Colonic mucosa (tissue), 4 donors: ENCODE measurements at regions not wholly inside any gene's neighbourhood (a gene's known extent, or its start where the extent isn't known, plus 50 kb on each side); places are given as distances from the start of the nearest gene placed in this dataset.

Experiments
- DNase-seq: peaks from one replicate; pipeline ENCODE4 v3.0.0-alpha.2; 2020
- H3K27ac ChIP-seq: fragments of 200-600 bp; one replicate; pipeline ENCODE4 v1.8.0; 2021
- H3K27me3 ChIP-seq: fragments of 200-600 bp; one replicate; pipeline ENCODE4 v1.8.0; 2021
- H3K36me3 ChIP-seq: fragments of 200-600 bp; one replicate; pipeline ENCODE4 v1.8.0; 2021
- H3K4me1 ChIP-seq: fragments of 200-600 bp; one replicate; pipeline ENCODE4 v1.8.0; 2021; ENCODE audit warnings: mild to moderate bottlenecking
- H3K4me3 ChIP-seq: fragments of 200-600 bp; one replicate; pipeline ENCODE4 v1.8.0; 2021
- H3K9ac ChIP-seq, 2 donors: one replicate each; pipeline ENCODE4 v1.7.0; 2013; ENCODE audit warnings: control low read depth in 2 of 2, low read depth in 2 of 2, low read length in 2 of 2
- H3K9me3 ChIP-seq: fragments of 200-600 bp; one replicate; pipeline ENCODE4 v1.8.0; 2021
- CTCF ChIP-seq: fragments of 200-600 bp; IDR thresholded peaks from one replicate; pipeline ENCODE4 v1.8.0; 2022; ENCODE audit warnings: antibody characterized with exemption, mild to moderate bottlenecking
- intact Hi-C: fragments of 100-400 bp; cut with DNase I; formaldehyde crosslinking; loops from one replicate; pipeline ENCODE4 v1.14.1; 2022
- donor health status: healthy.
- donor health status: DM: no; HTN: no; CAD: no.
- donor health status: DM: no; HTN: no; CAD: no.

GRCh38 chr22:49243965-49244364 is 583.7 kb downstream of the BRD1 start:
- Histone ChIP-seq H3K27ac (no peak overlapping the region), H3K9ac (no peak overlapping the region), H3K9me3 (no peaks in the 10 kb centered on the region), H3K4me3 (no peak overlapping the region), H3K36me3 (no peaks in the 10 kb centered on the region), H3K4me1 (no peaks in the 10 kb centered on the region), H3K27me3 (no peaks in the 10 kb centered on the region)
- no peak for DNase-seq
- intact Hi-C loops: no loop called here
- TF ChIP-seq CTCF: no peak

DNA sequence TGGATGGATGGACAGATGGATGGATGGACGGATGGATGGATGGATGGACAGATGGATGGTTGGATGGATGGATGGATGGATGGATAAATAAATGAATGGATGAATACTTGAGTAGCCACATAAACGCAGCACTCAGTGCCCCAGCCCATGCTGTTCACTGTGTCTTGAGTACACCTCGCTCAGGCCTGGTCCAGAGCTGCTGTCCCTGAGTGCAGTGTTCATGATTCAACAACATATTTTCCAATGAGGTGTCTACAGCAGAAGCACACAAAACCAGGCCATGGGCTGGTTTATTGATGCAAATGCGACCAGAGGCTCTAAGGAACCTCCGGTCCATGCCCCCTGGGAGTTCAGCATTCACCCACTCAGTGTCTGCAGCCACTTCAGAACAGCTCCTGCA is 584.3 kb downstream of the BRD1 start:
- no peaks in the 10 kb centered on the region for H3K27me3 ChIP-seq
- no peak for DNase-seq
- TF ChIP-seq CTCF: no peak
- H3K36me3 ChIP-seq: no peaks in the 10 kb centered on the region
- intact Hi-C loops: no loop called here
- no peak overlapping the region for H3K9ac ChIP-seq
- no peaks in the 10 kb centered on the region for H3K9me3 ChIP-seq
- H3K27ac ChIP-seq: no peak overlapping the region
- no peaks in the 10 kb centered on the region for H3K4me1 ChIP-seq
- H3K4me3 ChIP-seq: no peak overlapping the region

GRCh38 chr22:49242480-49242879 is 585.2 kb downstream of the BRD1 start:
- Histone ChIP-seq H3K4me1 (no peaks in the 10 kb centered on the region), H3K9ac (no peak overlapping the region), H3K4me3 (no peak overlapping the region), H3K9me3 (no peaks in the 10 kb centered on the region), H3K27me3 (no peaks in the 10 kb centered on the region), H3K36me3 (no peaks in the 10 kb centered on the region), H3K27ac (no peak overlapping the region)
- intact Hi-C loops: no loop called here
- DNase-seq: no peak
- no peak for TF ChIP-seq CTCF

DNA sequence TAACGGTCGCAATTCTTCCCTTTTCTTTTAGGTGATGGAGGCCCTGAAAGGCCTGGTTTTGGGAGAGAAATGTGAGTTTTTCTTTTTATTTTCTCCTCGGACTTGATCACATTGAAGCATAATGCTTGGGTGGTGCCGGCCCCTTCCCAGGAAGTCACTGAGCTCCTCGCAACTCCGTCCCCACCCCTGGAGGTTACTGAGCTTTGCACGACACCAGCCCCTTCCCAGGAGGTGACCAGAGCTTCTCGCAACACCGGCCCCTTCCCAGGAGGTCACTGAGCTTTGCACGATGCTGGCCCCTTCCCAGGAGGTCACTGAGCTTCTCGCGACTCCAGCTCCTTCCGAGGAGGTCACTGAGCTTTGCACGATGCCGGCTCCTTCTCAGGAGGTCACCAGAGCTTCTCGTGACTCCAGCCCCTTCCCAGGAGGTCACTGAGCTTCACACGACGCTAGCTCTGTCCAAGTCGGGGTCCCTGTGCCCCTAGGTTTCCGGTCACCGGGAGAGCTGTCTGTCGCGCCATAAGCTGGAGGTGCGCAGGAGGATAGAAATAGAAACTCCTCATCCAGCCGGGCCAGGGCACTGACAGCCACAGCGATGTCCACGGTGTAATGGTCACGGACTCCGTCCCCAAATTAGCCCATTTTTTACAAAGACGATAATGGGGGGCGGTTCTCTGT is 586.4 kb downstream of the BRD1 start:
- DNase-seq: no peak
- no peaks in the 10 kb centered on the region for H3K4me1 ChIP-seq
- no peaks in the 10 kb centered on the region for H3K27me3 ChIP-seq

GRCh38 chr22:49240472-49240871 is 587.2 kb downstream of the BRD1 start:
- no peaks in the 10 kb centered on the region for H3K27me3 ChIP-seq
- no peak for DNase-seq
- no peak overlapping the region for H3K27ac ChIP-seq
- no peaks in the 10 kb centered on the region for H3K9me3 ChIP-seq
- no peaks in the 10 kb centered on the region for H3K4me1 ChIP-seq
- H3K9ac ChIP-seq: no peak overlapping the region
- H3K4me3 ChIP-seq: no peak overlapping the region
- TF ChIP-seq CTCF: no peak
- H3K36me3 ChIP-seq: no peaks in the 10 kb centered on the region
- intact Hi-C loops: no loop called here

More for the DNA sequence above, 586.4 kb downstream of the BRD1 start:
- Histone ChIP-seq H3K9ac (no peak overlapping the region), H3K36me3 (no peaks in the 10 kb centered on the region), H3K27ac (no peak overlapping the region), H3K9me3 (no peaks in the 10 kb centered on the region), H3K4me3 (no peak overlapping the region)
- TF ChIP-seq CTCF: no peak
- intact Hi-C loops: no loop called here
